ENCODE measurements at regions not wholly inside any gene's neighbourhood (a gene's known extent, or its start where the extent isn't known, plus 50 kb on each side); places are given as distances from the start of the nearest gene placed in this dataset.

DNA sequence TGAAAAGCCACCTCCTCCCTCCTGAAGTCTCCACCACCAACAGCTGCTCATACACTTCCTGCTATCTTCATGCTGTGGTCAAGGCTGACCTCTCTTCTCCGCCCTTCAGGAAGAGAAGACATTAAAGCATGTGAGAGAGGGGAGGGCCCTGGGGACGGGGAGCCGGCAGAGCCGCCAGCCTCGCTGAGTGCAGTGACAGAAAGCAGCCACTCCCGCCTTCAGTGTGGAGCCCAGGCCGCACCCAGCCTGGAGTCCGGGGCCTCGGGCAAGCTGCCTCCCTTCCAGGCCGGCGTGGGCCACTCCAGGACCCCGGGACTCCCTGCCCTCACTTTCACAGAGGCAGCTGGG is 94.7 kb upstream of the TNRC6C start:
- Histone ChIP-seq H3K9ac (ENCODE audit: low read length) (no peak overlapping the region), H3K27me3 (ENCODE audit: control insufficient read depth, insufficient read depth, low read length) (peaks cover 2% of the 10 kb centered on the region), H3K4me1 (ENCODE audit: control insufficient read depth, insufficient read depth, low read length) (peaks cover 2% of the 10 kb centered on the region), H3K36me3 (ENCODE audit: control insufficient read depth, insufficient read depth, low read length) (no peaks in the 10 kb centered on the region), H3K27ac (ENCODE audit: low read depth, low read length) (no peak overlapping the region), H3K4me3 (ENCODE audit: low read length) (no peak overlapping the region)

DNA sequence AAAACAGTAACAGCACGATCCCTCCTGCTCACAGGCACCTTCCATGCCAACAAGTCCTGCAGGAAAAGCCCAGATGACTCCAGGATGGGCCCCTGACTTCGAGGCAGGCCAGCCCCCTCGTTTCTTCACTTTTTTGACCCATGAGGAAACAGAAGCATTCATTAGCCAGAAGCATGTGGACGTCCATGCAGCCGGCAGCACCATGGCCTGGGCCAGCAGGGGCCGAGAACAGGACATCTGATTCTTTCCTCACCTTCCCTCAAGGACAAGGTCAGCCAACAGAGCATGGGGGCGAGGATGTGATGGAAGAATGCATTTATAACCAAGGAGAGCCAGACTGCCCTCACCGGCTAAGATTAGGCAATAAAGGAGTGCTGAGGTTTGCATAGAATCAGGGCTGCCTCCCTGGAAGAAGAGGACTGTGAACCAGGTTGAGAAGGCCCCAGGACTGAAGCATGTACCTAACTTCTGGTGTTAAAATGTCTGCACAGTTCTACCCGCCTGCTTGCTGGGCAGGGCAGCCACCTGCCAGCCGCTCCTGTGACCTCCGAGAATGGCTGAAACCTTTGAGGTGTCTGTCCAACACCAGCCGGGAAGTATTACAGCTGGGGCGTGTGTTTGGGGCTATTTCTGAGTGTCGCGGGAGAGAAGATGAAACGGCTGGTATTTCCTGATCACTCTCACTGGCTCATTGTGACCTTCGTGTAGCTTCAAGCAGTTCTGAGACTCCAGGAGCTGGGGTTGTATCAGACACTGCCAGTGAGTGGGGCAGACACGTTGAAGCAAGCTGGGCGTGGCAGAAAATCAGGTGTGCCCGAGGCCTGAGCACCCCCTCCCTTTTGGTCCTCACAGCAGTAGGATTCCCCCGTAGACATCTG is 94.0 kb upstream of the TNRC6C start:
- Histone ChIP-seq H3K27ac (ENCODE audit: low read depth, low read length) (no peak overlapping the region), H3K4me3 (ENCODE audit: low read length) (no peak overlapping the region)

DNA sequence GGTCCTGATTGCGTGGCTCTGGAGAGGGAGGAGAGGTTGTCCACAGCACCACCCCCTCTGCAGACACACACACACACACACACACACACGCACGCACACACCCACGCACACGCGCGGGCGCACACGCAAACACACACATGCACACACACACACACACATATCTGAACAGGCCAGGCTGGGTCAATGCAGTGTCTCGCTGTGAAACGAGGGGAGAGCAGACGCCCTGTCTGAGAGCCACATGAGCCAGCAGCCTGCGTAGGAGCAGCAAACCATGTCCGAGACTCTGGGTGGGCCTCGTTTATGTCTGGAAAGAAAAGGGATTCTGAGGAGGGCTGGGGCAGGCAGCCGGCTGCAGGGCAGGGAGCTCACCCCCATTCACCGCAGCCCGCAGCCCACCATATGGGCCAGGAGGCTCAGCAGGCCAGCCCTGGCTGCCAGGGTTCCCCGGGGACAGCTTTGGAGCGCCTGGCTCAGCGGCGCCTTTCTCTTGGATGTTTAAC is 93.3 kb upstream of the TNRC6C start:
- Histone ChIP-seq H3K9ac (ENCODE audit: low read length) (no peak overlapping the region), H3K4me3 (ENCODE audit: low read length) (no peak overlapping the region), H3K27me3 (ENCODE audit: control insufficient read depth, insufficient read depth, low read length) (peaks cover 2% of the 10 kb centered on the region), H3K4me1 (ENCODE audit: control insufficient read depth, insufficient read depth, low read length) (peaks cover 2% of the 10 kb centered on the region), H3K36me3 (ENCODE audit: control insufficient read depth, insufficient read depth, low read length) (no peaks in the 10 kb centered on the region), H3K27ac (ENCODE audit: low read depth, low read length) (no peak overlapping the region)

More for the DNA sequence above, 94.0 kb upstream of the TNRC6C start:
- Histone ChIP-seq H3K9ac (ENCODE audit: low read length) (no peak overlapping the region), H3K27me3 (ENCODE audit: control insufficient read depth, insufficient read depth, low read length) (peaks cover 2% of the 10 kb centered on the region), H3K36me3 (ENCODE audit: control insufficient read depth, insufficient read depth, low read length) (no peaks in the 10 kb centered on the region), H3K4me1 (ENCODE audit: control insufficient read depth, insufficient read depth, low read length) (peaks cover 2% of the 10 kb centered on the region)

DNA sequence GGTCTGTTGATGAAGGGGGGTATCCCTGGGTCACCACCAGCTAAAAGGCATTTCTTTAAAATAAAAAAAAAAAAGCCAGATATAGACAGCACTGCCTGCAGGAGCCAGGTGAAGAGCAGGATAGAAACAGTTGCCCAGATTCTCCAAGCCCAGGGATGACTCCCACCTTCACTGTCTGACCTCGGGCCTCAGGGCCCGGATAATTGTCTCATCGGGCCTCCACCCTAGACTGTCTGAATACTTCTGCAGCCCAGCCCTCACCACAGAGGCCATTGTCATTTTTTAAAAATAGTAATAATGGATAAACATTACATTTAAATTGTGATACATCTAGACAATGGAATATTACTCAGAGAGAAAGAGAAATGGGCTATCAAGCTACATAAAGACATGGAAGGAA is 92.8 kb upstream of the TNRC6C start:
- Histone ChIP-seq H3K27me3 (ENCODE audit: control insufficient read depth, insufficient read depth, low read length) (peaks cover 2% of the 10 kb centered on the region), H3K9ac (ENCODE audit: low read length) (no peak overlapping the region), H3K36me3 (ENCODE audit: control insufficient read depth, insufficient read depth, low read length) (no peaks in the 10 kb centered on the region), H3K4me1 (ENCODE audit: control insufficient read depth, insufficient read depth, low read length) (peaks cover 2% of the 10 kb centered on the region), H3K27ac (ENCODE audit: low read depth, low read length) (no peak overlapping the region), H3K4me3 (ENCODE audit: low read length) (no peak overlapping the region)

DNA sequence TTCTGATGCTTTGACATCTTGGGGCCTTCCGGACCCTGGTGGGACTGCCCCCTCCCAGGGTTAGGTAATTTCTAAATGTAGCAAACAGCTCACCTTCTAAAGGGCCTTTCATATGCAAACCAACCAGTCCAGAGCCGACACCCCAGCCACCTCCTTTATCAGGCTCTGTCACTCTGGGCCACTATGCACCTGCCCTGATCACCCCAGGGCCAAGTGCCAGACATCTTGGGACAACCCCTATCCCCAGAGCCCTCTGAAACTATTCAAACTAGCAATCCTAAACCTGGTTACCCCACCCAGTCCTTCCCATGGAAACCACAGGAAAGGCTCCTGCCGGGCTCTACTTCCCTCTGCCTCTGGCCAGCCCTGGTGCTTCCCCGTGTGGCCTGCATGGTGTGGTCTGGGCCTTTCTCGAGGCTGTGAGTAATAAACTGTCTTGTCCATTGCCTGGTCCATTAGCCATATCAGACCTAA is 91.2 kb upstream of the TNRC6C start:
- Histone ChIP-seq H3K4me1 (ENCODE audit: control insufficient read depth, insufficient read depth, low read length) (peaks cover 2% of the 10 kb centered on the region), H3K9ac (ENCODE audit: low read length) (no peak overlapping the region), H3K36me3 (ENCODE audit: control insufficient read depth, insufficient read depth, low read length) (no peaks in the 10 kb centered on the region), H3K4me3 (ENCODE audit: low read length) (no peak overlapping the region), H3K27me3 (ENCODE audit: control insufficient read depth, insufficient read depth, low read length) (peaks cover 2% of the 10 kb centered on the region), H3K27ac (ENCODE audit: low read depth, low read length) (no peak overlapping the region)

DNA sequence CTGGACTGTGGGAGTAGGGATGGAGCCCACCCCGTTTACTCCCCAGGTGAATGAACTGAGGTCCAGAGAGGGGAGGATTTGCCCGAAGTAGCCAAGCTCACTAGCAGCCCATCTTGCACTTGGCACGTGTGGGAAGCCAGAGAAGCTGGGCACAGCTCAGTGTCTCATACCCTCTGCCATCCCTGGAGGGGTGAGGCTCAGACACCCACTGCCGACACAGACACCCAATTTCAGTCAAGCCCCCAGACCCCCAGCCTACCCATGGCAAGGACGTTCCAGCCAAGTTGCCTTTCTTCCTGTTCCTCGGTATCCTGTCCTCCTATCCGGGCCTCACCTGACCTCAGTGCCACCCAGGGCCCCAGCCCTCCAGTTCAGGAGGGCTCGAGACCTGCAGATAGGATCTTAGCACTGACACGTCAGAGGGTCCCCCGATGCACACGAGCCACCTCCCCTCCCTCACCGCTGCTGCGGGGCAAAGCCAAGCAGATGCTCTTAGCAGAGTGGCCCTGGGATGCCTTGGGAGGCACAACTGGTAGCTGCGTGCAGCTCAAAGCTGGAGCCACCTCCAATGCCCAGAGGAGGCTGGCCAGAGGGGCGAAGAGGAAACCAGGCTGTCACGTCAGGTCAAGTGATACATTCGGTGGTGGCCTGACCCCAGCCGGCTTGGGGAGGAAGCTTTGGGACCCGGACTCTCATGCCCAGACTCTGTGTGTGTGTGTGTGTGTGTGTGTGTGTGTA is 90.4 kb upstream of the TNRC6C start:
- no peak overlapping the region for H3K27ac ChIP-seq (ENCODE audit: low read depth, low read length)
- peaks cover 2% of the 10 kb centered on the region for H3K4me1 ChIP-seq (ENCODE audit: control insufficient read depth, insufficient read depth, low read length)
- peaks cover 4% of the 10 kb centered on the region for H3K27me3 ChIP-seq (ENCODE audit: control insufficient read depth, insufficient read depth, low read length)
- H3K4me3 ChIP-seq (ENCODE audit: low read length), result no peak overlapping the region
- H3K9ac ChIP-seq (ENCODE audit: low read length), result no peak overlapping the region
- H3K36me3 ChIP-seq (ENCODE audit: control insufficient read depth, insufficient read depth, low read length), result no peaks in the 10 kb centered on the region

DNA sequence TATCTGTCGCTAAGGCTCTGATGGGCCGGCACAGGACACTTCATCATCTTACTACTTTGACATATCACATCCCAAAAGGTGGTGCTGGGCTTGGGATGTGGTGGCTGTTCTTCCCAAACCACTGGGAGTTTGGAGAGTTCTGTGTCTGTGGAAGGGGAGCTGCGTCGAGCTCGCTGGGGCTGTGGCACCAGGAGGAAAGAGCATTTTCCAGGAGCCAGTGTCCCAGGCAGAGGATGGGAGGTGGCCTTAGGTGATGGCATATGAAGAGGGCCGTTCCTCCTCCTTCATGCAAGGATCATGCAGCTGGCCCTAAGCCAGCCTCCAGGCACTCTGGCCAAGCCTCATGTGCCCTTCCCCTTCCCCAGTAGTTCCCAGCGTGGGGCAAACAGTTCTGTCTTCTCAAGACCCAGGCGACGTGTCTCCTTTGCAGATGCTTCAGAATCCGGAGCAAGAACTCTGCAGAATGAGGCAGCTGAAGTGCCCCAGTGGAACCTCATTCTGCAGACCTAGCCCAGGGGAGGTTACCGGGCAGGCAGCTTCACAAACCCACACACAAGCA is 89.4 kb upstream of the TNRC6C start:
- Histone ChIP-seq H3K9ac (ENCODE audit: low read length) (no peak overlapping the region), H3K27ac (ENCODE audit: low read depth, low read length) (no peak overlapping the region), H3K4me3 (ENCODE audit: low read length) (no peak overlapping the region)

DNA sequence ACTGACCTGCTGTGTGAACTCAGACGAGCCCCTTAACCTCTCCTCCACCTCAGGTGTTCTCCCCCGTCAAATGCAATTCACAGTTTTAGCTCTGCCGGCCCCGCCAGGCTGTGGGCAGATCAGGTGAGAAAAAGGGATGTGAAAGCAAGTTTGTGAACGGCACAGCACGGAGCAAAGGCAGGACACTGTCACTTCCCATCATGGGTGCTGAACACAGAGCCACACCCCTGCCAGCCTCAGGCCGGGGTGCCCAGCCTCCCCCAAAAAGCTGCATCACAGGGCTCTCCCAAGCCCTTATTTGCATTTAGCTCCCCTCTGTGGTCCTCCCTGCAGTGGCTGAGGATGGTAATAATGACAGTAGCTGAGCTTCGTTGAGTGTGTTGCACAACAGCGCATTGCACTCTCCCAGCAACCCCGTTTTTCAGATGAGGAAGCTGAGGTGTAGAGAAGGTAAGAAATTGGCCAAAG is 88.8 kb upstream of the TNRC6C start:
- Histone ChIP-seq H3K27ac (ENCODE audit: low read depth, low read length) (no peak overlapping the region), H3K36me3 (ENCODE audit: control insufficient read depth, insufficient read depth, low read length) (no peaks in the 10 kb centered on the region), H3K9ac (ENCODE audit: low read length) (no peak overlapping the region), H3K27me3 (ENCODE audit: control insufficient read depth, insufficient read depth, low read length) (peaks cover 4% of the 10 kb centered on the region), H3K4me3 (ENCODE audit: low read length) (no peak overlapping the region), H3K4me1 (ENCODE audit: control insufficient read depth, insufficient read depth, low read length) (peaks cover 2% of the 10 kb centered on the region)

More for the DNA sequence above, 89.4 kb upstream of the TNRC6C start:
- H3K36me3 ChIP-seq (ENCODE audit: control insufficient read depth, insufficient read depth, low read length), result no peaks in the 10 kb centered on the region
- peaks cover 2% of the 10 kb centered on the region for H3K4me1 ChIP-seq (ENCODE audit: control insufficient read depth, insufficient read depth, low read length)
- H3K27me3 ChIP-seq (ENCODE audit: control insufficient read depth, insufficient read depth, low read length), result peaks cover 4% of the 10 kb centered on the region

DNA sequence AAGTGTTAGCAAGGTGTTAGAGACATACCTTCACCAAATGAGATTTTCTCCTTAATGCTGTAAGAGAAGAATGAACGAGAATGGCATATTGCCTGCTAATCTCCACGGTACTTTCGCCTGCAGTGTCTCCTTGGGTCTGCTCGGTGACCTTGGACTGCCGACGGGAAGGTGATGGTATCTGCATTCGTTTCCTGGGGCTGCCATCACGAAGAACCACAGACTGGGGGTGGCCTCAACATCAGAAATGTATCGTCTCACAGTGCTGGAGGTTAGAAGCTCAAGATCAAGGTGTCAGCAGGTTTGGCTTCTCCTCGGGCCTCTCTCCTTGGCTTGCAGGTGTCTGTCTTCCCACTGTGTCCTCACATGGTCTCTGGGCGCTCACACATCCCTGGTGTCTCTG is 86.3 kb upstream of the TNRC6C start:
- H3K4me3 ChIP-seq (ENCODE audit: low read length), result no peak overlapping the region
- H3K27me3 ChIP-seq (ENCODE audit: control insufficient read depth, insufficient read depth, low read length), result peaks cover 4% of the 10 kb centered on the region
- no peak overlapping the region for H3K9ac ChIP-seq (ENCODE audit: low read length)
- H3K4me1 ChIP-seq (ENCODE audit: control insufficient read depth, insufficient read depth, low read length), result peaks cover 2% of the 10 kb centered on the region
- no peak overlapping the region for H3K27ac ChIP-seq (ENCODE audit: low read depth, low read length)
- no peaks in the 10 kb centered on the region for H3K36me3 ChIP-seq (ENCODE audit: control insufficient read depth, insufficient read depth, low read length)

DNA sequence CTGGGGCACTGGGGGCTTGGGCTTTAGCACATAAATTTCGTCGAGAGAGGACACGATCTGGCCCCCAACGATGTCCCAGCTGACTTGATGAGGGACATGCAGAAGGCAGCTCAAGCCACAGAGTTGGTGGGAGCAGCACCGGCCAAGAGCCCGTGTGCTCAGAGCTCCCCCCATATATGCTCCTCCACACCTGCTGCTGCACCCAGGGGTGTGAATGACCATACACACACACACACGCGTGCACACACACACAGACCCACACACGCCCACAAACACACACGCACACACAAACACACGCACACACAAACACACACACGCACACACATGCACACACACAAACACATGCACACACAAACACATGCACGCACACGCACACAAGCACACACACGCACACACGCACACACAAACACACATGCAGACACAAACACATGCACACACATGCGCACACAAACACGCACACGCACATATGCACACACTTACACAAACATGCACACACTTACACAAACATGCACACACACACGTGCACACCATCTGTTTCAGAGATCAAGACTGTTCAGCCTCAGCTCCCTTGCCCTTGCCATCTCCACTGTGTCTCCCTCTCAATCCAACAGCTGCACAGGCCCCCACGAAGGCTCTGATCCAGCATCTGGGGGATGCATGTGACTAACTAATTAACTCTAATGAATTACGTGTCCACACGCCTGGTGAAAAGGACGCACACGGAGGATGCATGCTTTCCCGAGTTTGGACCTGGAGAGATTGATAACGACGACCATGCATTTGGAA is 85.6 kb upstream of the TNRC6C start:
- Histone ChIP-seq H3K36me3 (ENCODE audit: control insufficient read depth, insufficient read depth, low read length) (no peaks in the 10 kb centered on the region), H3K4me3 (ENCODE audit: low read length) (no peak overlapping the region), H3K9ac (ENCODE audit: low read length) (no peak overlapping the region), H3K4me1 (ENCODE audit: control insufficient read depth, insufficient read depth, low read length) (peaks cover 2% of the 10 kb centered on the region), H3K27ac (ENCODE audit: low read depth, low read length) (no peak overlapping the region), H3K27me3 (ENCODE audit: control insufficient read depth, insufficient read depth, low read length) (peaks cover 4% of the 10 kb centered on the region)

DNA sequence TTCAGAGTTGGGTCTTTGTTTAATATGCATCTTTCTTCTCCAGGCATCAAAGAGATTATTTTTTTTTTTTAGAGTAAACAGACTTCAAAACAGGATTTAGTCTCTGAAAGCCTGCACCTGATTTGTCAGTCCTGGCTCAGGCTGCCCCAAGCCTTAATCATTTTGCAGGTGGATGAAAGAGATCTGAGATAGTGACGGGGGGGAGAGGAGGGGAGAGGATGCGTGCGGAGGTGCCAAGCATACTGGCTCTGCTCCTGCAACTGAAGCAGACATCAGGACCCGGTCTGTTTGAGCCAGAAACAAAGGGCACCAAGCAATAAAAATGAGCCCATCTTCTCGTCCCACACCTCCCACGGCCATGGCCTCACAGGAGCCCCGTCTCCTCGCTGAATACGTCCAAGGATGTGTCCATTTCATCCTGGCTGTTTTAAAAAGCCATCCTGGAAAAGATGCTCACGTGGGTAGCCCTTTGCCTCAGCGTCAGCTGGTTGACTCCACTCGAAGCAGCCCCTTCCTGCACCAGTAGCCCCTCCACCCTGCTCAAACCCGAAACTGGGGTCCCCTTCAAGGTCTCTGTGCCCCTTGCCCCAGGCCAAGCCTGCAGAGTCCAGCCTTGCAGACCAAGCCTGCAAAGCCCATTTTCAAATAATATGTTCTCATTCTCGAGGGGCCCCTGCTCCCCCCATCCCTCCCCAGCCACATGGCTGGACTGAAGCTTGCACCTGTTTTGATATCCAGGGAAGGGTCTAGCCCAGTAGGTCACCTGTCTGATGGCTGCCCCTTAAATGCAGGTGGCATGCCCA is 84.8 kb upstream of the TNRC6C start:
- no peak overlapping the region for H3K27ac ChIP-seq (ENCODE audit: low read depth, low read length)
- peaks cover 2% of the 10 kb centered on the region for H3K27me3 ChIP-seq (ENCODE audit: control insufficient read depth, insufficient read depth, low read length)
- no peaks in the 10 kb centered on the region for H3K4me1 ChIP-seq (ENCODE audit: control insufficient read depth, insufficient read depth, low read length)
- H3K9ac ChIP-seq (ENCODE audit: low read length), result no peak overlapping the region
- no peak overlapping the region for H3K4me3 ChIP-seq (ENCODE audit: low read length)
- H3K36me3 ChIP-seq (ENCODE audit: control insufficient read depth, insufficient read depth, low read length), result no peaks in the 10 kb centered on the region
